ENCODE measurements at regions not wholly inside any gene's neighbourhood (a gene's known extent, or its start where the extent isn't known, plus 50 kb on each side); places are given as distances from the start of the nearest gene placed in this dataset.

DNA sequence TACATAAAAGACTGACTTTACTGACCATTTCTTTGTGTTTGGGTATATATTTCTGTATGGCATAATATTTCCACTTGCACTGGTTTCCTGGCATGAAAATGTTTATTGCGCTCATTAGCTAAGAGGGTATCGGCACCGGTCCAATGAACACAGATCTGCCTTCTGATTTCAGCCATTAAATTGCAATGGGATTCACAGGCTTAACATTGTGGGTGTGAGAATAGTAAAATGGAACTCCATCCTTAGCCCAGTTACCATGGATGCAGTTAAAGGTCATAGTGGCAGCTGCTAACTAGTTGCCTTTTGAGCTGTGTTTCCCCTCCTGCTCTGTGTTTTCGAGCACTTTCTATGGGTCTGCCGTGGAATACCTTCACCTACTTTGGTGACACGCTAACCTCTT, 352.6 kb upstream of the POU3F3 start:
- TF ChIP-seq POLR2AphosphoS5 (IDR thresholded peaks at IDR 0.05; ENCODE audit: insufficient read depth in 1 of 2, low read depth in 1 of 2) = no peak
- H3K4me3 ChIP-seq = no peak overlapping the region
- no peak overlapping the region for H3K27ac ChIP-seq
- no peaks in the 10 kb centered on the region for H3K9me3 ChIP-seq
- no peaks in the 10 kb centered on the region for H3K27me3 ChIP-seq
- no peaks in the 10 kb centered on the region for H3K4me1 ChIP-seq
- H3K36me3 ChIP-seq = no peaks in the 10 kb centered on the region
- DNase-seq (ENCODE audit: extremely low spot score in 2 of 2) = no peak
- intact Hi-C loops (cut with DNase I) = no loop called here

- H3K36me3 ChIP-seq = no peaks in the 10 kb centered on the region
- TF ChIP-seq POLR2AphosphoS5 (IDR thresholded peaks at IDR 0.05; ENCODE audit: insufficient read depth in 1 of 2, low read depth in 1 of 2) (no peak), POLR2A (IDR thresholded peaks at IDR 0.05) (no peak), CTCF (IDR thresholded peaks at IDR 0.05) (no peak)
- intact Hi-C loops (cut with DNase I) = no loop called here
- no peak overlapping the region for H3K4me3 ChIP-seq
- no peak overlapping the region for H3K27ac ChIP-seq
- no peaks in the 10 kb centered on the region for H3K27me3 ChIP-seq
- no peaks in the 10 kb centered on the region for H3K9me3 ChIP-seq
- DNase-seq (ENCODE audit: extremely low spot score in 2 of 2) = no peak
- H3K4me1 ChIP-seq = no peaks in the 10 kb centered on the region
Observed at GRCh38 chr2:104501929-104502328, 352.0 kb upstream of the POU3F3 start.

GRCh38 chr2:104502901-104503300, 351.0 kb upstream of the POU3F3 start:
- Histone ChIP-seq H3K27me3 (no peaks in the 10 kb centered on the region), H3K36me3 (no peaks in the 10 kb centered on the region), H3K9me3 (no peaks in the 10 kb centered on the region), H3K4me1 (no peaks in the 10 kb centered on the region), H3K27ac (no peak overlapping the region), H3K4me3 (no peak overlapping the region)
- DNase-seq (ENCODE audit: extremely low spot score in 2 of 2) = no peak
- TF ChIP-seq POLR2AphosphoS5 (IDR thresholded peaks at IDR 0.05; ENCODE audit: insufficient read depth in 1 of 2, low read depth in 1 of 2) (no peak), POLR2A (IDR thresholded peaks at IDR 0.05) (no peak), CTCF (IDR thresholded peaks at IDR 0.05) (no peak)
- intact Hi-C loops (cut with DNase I) = no loop called here

DNA sequence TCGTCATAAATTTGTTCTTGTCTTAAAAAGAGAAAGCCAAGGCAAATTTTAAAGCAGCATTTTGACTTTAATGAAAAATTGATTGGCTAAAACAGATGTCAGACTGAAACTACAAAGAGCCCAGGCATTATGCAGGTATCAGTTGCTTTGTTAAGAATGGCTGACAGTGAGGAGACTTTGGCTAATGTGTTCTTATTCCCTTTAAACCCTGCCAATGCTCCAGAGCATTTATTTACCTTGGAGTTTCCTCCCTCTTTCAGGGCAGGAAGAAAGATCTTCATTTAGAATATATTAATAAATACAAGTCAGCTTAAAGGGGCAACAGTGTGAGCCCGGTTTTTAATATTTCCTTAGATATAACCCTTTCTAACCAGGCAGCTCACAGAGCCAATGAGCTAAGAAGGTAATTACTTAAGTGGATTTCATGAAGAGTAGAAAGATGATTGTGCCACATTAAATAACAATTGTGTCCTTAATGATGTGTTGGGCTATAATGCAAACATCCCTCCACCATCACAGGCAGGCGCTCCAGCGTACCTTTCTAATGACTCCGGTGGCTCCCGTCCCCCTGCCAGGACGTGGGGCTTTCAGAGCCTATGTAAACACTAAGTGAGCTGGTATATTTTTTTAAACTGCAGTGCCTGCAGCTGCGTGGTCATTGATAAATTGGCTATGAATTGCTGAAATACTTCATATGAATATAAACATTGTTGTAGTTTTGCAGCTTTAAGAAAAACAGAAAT, 349.4 kb upstream of the POU3F3 start:
- intact Hi-C loops (cut with DNase I) = no loop called here
- no peaks in the 10 kb centered on the region for H3K4me1 ChIP-seq
- H3K4me3 ChIP-seq = no peak overlapping the region
- no peaks in the 10 kb centered on the region for H3K36me3 ChIP-seq
- TF ChIP-seq CTCF (IDR thresholded peaks at IDR 0.05) (no peak), POLR2A (IDR thresholded peaks at IDR 0.05) (no peak), POLR2AphosphoS5 (IDR thresholded peaks at IDR 0.05; ENCODE audit: insufficient read depth in 1 of 2, low read depth in 1 of 2) (no peak)
- no peak overlapping the region for H3K27ac ChIP-seq
- H3K27me3 ChIP-seq = no peaks in the 10 kb centered on the region
- no peak for DNase-seq (ENCODE audit: extremely low spot score in 2 of 2)
- H3K9me3 ChIP-seq = no peaks in the 10 kb centered on the region

DNA sequence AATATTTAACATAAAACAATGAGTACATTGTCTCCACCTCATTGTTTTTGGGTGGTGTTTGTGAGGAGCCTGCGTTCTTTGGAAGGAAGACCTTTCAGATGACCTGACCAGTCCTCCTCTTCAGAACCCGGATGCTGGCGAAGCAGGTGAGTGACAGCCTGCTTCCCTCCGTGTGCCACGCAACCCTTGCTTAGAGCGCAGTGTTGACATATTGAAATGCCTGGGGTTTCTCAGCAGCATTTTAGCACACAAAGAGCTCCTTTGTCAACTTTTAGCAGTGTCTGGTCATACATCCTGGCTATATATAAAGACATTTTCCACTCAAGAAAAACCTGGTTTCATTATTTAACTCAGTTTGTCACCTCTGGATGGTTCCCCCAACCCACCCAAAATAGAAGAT, 335.7 kb upstream of the POU3F3 start:
- Histone ChIP-seq H3K27ac (no peak overlapping the region), H3K27me3 (no peaks in the 10 kb centered on the region), H3K4me3 (no peak overlapping the region), H3K9me3 (no peaks in the 10 kb centered on the region), H3K36me3 (no peaks in the 10 kb centered on the region), H3K4me1 (no peaks in the 10 kb centered on the region)
- intact Hi-C loops (cut with DNase I) = no loop called here
- TF ChIP-seq POLR2A (IDR thresholded peaks at IDR 0.05) (no peak), CTCF (IDR thresholded peaks at IDR 0.05) (no peak), POLR2AphosphoS5 (IDR thresholded peaks at IDR 0.05; ENCODE audit: insufficient read depth in 1 of 2, low read depth in 1 of 2) (no peak)
- DNase-seq (ENCODE audit: extremely low spot score in 2 of 2) = no peak
